AG10803 (cell line): ENCODE measurements at regions not wholly inside any gene's neighbourhood (a gene's known extent, or its start where the extent isn't known, plus 50 kb on each side); places are given as distances from the start of the nearest gene placed in this dataset.

Source experiments
- DNase-seq: peaks from one replicate; pipeline ENCODE4 v3.0.0; 2010; ENCODE audit warnings: low read depth
- H3K4me3 ChIP-seq: 2 replicates; pipeline ENCODE4 v1.5.1; 2011; ENCODE audit warnings: mild to moderate bottlenecking, low read length, control low read depth
- CTCF ChIP-seq: conservative IDR thresholded peaks from 2 replicates; pipeline ENCODE4 v1.5.1; 2011; ENCODE audit warnings: mild to moderate bottlenecking, low read length, control low read depth, inconsistent platforms

- no peak for TF ChIP-seq CTCF
- DNase-seq = peak; percentile 60
- H3K4me3 ChIP-seq = peak overlapping the region; percentile 54
Observed at GRCh38 chr5:88660947-88661805, 221.8 kb downstream of the MEF2C start.

GRCh38 chr5:88660264-88660946, 222.6 kb downstream of the MEF2C start:
- DNase-seq = no peak
- peak overlapping the region; percentile 54 for H3K4me3 ChIP-seq
- no peak for TF ChIP-seq CTCF

GRCh38 chr5:88659529-88660263, 223.3 kb downstream of the MEF2C start:
- no peak for TF ChIP-seq CTCF
- DNase-seq = no peak
- no peak overlapping the region for H3K4me3 ChIP-seq

GRCh38 chr5:88658886-88659285, 224.1 kb downstream of the MEF2C start:
- DNase-seq = no peak
- TF ChIP-seq CTCF = no peak
- no peak overlapping the region for H3K4me3 ChIP-seq

- no peak for TF ChIP-seq CTCF
- no peak for DNase-seq
- H3K4me3 ChIP-seq = no peak overlapping the region
Observed at GRCh38 chr5:88657906-88658775, 224.8 kb downstream of the MEF2C start.

GRCh38 chr5:88657136-88657535, 225.8 kb downstream of the MEF2C start:
- no peak for TF ChIP-seq CTCF

More at GRCh38 chr5:88657136-88657535, 225.8 kb downstream of the MEF2C start:
- DNase-seq = no peak
- H3K4me3 ChIP-seq = no peak overlapping the region
